ENCODE measurements at regions not wholly inside any gene's neighbourhood (a gene's known extent, or its start where the extent isn't known, plus 50 kb on each side); places are given as distances from the start of the nearest gene placed in this dataset.

DNA sequence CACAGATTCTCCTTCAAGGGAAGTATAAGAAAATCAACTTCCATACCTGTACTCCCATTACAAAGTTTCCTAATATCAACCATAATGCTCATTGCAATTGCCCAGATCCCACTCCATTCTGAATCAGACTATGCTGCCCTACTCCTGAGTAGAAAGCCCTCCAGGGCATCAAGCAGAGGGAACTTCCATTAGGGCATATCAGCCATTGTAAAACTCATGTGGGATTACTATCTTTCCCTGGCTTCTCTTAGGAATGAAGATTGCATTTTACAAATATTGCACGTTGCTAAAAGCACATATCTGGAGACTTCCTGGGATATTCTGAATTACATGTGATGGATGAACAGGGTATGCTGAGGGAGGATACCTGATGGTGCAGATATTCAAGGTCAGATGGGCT is 263.2 kb downstream of the FOXA2 start:
- H3K27ac Mint-ChIP-seq (ENCODE audit: unreplicated experiment) = no peak overlapping the region
- H3K4me3 Mint-ChIP-seq (ENCODE audit: unreplicated experiment) = no peak overlapping the region
- Histone ChIP-seq H3K9ac (ENCODE audit: low read length) (no peak overlapping the region), H3K27me3 (ENCODE audit: insufficient read depth, low read length) (no peaks in the 10 kb centered on the region), H3K4me1 (ENCODE audit: insufficient read depth, low read length) (no peaks in the 10 kb centered on the region), H2AFZ (ENCODE audit: low read depth, low read length) (no peak overlapping the region), H3K36me3 (ENCODE audit: insufficient read depth, low read length) (no peaks in the 10 kb centered on the region), H3K4me2 (ENCODE audit: low read length) (no peak overlapping the region), H4K20me1 (ENCODE audit: insufficient read depth, low read length) (no peaks in the 10 kb centered on the region), H3K4me3 (ENCODE audit: insufficient read depth, low read depth, low read length) (no peak overlapping the region), H3K9me3 (ENCODE audit: insufficient read depth, low read depth, low read length) (no peaks in the 10 kb centered on the region), H3K79me2 (ENCODE audit: insufficient read depth, low read length) (no peaks in the 10 kb centered on the region), H3K27ac (ENCODE audit: low read depth, low read length) (no peak overlapping the region)
- H3K4me1 Mint-ChIP-seq (ENCODE audit: low read depth, unreplicated experiment) = no peaks in the 10 kb centered on the region
- TF ChIP-seq, protein P1, sequence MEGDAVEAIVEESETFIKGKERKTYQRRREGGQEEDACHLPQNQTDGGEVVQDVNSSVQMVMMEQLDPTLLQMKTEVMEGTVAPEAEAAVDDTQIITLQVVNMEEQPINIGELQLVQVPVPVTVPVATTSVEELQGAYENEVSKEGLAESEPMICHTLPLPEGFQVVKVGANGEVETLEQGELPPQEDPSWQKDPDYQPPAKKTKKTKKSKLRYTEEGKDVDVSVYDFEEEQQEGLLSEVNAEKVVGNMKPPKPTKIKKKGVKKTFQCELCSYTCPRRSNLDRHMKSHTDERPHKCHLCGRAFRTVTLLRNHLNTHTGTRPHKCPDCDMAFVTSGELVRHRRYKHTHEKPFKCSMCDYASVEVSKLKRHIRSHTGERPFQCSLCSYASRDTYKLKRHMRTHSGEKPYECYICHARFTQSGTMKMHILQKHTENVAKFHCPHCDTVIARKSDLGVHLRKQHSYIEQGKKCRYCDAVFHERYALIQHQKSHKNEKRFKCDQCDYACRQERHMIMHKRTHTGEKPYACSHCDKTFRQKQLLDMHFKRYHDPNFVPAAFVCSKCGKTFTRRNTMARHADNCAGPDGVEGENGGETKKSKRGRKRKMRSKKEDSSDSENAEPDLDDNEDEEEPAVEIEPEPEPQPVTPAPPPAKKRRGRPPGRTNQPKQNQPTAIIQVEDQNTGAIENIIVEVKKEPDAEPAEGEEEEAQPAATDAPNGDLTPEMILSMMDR (IDR thresholded peaks at IDR 0.05; ENCODE audit: insufficient read depth, low read depth, low read length) = no peak
- no peak for TF ChIP-seq EZH2 (IDR thresholded peaks at IDR 0.05; ENCODE audit: insufficient read depth, low read length)
- no peak for DNase-seq (ENCODE audit: low read depth)
- H3K9me3 Mint-ChIP-seq (ENCODE audit: unreplicated experiment) = no peaks in the 10 kb centered on the region
- H3K27me3 Mint-ChIP-seq (ENCODE audit: low read depth, unreplicated experiment) = peaks cover 24% of the 10 kb centered on the region
- no peak for FAIRE-seq
- H3K36me3 Mint-ChIP-seq (ENCODE audit: low read depth, unreplicated experiment) = no peaks in the 10 kb centered on the region

DNA sequence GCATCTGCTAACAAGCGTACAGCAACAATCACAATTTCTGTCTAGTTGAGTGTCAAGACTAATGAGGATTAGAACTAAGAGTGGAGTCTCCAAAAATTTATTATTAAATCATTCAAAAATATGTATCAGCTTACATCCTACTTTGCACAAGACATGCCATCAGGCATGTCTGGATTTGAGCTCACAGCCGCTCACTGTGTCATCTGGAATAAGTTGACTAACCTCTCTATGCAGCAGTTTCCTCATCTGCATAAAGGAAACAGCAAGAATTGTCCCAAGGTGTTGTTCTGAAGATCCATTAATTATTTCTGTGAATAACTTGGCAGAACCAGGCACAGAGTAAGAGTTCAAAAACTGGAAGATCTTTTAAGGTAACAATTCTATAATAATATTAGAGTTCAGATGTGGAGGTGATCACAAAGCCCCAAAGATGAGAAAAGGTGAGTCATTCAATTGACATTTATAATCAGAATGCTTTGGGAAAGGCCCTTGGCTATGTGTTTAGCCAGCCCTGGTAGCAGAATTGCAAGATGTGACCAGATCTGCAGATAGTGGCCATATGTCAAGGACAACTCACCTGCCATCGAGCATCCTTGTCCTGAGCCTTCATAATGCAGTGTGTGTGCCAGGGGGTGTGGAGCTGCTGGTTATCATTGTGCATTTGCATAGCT is 264.0 kb downstream of the FOXA2 start:
- no peaks in the 10 kb centered on the region for H3K79me2 ChIP-seq (ENCODE audit: insufficient read depth, low read length)
- H3K4me2 ChIP-seq (ENCODE audit: low read length) = no peak overlapping the region
- H3K27me3 ChIP-seq (ENCODE audit: insufficient read depth, low read length) = no peaks in the 10 kb centered on the region
- Mint-ChIP-seq H3K4me1 (ENCODE audit: low read depth, unreplicated experiment) (no peaks in the 10 kb centered on the region), H3K36me3 (ENCODE audit: low read depth, unreplicated experiment) (no peaks in the 10 kb centered on the region), H3K27ac (ENCODE audit: unreplicated experiment) (no peak overlapping the region), H3K4me3 (ENCODE audit: unreplicated experiment) (no peak overlapping the region), H3K9me3 (ENCODE audit: unreplicated experiment) (no peaks in the 10 kb centered on the region), H3K27me3 (ENCODE audit: low read depth, unreplicated experiment) (peaks cover 26% of the 10 kb centered on the region)
- TF ChIP-seq, protein P1 (IDR thresholded peaks at IDR 0.05; ENCODE audit: insufficient read depth, low read depth, low read length) = no peak
- TF ChIP-seq EZH2 (IDR thresholded peaks at IDR 0.05; ENCODE audit: insufficient read depth, low read length) = no peak
- H3K36me3 ChIP-seq (ENCODE audit: insufficient read depth, low read length) = no peaks in the 10 kb centered on the region
- H3K9me3 ChIP-seq (ENCODE audit: insufficient read depth, low read depth, low read length) = no peaks in the 10 kb centered on the region
- H2AFZ ChIP-seq (ENCODE audit: low read depth, low read length) = no peak overlapping the region
- no peak overlapping the region for H3K27ac ChIP-seq (ENCODE audit: low read depth, low read length)
- DNase-seq (ENCODE audit: low read depth) (no peak), FAIRE-seq (no peak)
- H3K4me1 ChIP-seq (ENCODE audit: insufficient read depth, low read length) = no peaks in the 10 kb centered on the region
- no peak overlapping the region for H3K4me3 ChIP-seq (ENCODE audit: insufficient read depth, low read depth, low read length)
- no peaks in the 10 kb centered on the region for H4K20me1 ChIP-seq (ENCODE audit: insufficient read depth, low read length)
- H3K9ac ChIP-seq (ENCODE audit: low read length) = no peak overlapping the region

DNA sequence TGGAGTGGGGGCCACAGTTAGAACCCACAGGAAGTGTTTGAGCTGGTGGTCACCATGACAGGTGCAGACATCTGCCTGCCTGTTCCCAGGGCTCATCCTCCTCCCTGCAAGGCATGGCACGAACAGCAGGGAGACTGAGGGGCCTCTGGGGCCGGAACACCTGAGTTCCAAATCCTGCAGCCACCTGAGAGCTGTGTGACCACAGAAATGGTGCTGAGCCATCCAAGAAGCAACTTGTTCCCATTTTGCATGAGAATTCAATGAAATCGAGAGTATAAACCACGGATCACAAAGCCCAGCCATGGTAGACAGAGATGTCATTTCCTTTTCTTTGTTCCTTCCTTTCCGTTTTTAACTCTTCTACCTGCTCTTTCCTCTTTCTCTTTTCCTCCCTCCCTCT is 268.6 kb downstream of the FOXA2 start:
- Histone ChIP-seq H3K9me3 (ENCODE audit: insufficient read depth, low read depth, low read length) (no peaks in the 10 kb centered on the region), H3K27ac (ENCODE audit: low read depth, low read length) (no peak overlapping the region), H3K36me3 (ENCODE audit: insufficient read depth, low read length) (no peaks in the 10 kb centered on the region), H3K9ac (ENCODE audit: low read length) (no peak overlapping the region), H3K27me3 (ENCODE audit: insufficient read depth, low read length) (no peaks in the 10 kb centered on the region), H3K4me3 (ENCODE audit: insufficient read depth, low read depth, low read length) (no peak overlapping the region), H3K4me2 (ENCODE audit: low read length) (no peak overlapping the region), H3K4me1 (ENCODE audit: insufficient read depth, low read length) (no peaks in the 10 kb centered on the region), H4K20me1 (ENCODE audit: insufficient read depth, low read length) (no peaks in the 10 kb centered on the region), H3K79me2 (ENCODE audit: insufficient read depth, low read length) (no peaks in the 10 kb centered on the region), H2AFZ (ENCODE audit: low read depth, low read length) (no peak overlapping the region)
- FAIRE-seq = no peak
- Mint-ChIP-seq H3K4me1 (ENCODE audit: low read depth, unreplicated experiment) (no peaks in the 10 kb centered on the region), H3K27ac (ENCODE audit: unreplicated experiment) (no peak overlapping the region), H3K4me3 (ENCODE audit: unreplicated experiment) (no peak overlapping the region), H3K9me3 (ENCODE audit: unreplicated experiment) (no peaks in the 10 kb centered on the region), H3K27me3 (ENCODE audit: low read depth, unreplicated experiment) (peaks cover 15% of the 10 kb centered on the region), H3K36me3 (ENCODE audit: low read depth, unreplicated experiment) (no peaks in the 10 kb centered on the region)
- DNase-seq (ENCODE audit: low read depth) = no peak
- no peak for TF ChIP-seq EZH2 (IDR thresholded peaks at IDR 0.05; ENCODE audit: insufficient read depth, low read length)
- TF ChIP-seq, protein P1 (IDR thresholded peaks at IDR 0.05; ENCODE audit: insufficient read depth, low read depth, low read length) = no peak

Data from astrocyte (in vitro differentiated cells and primary cell).